Transverse colon (tissue), 4 donors: ENCODE measurements at regions not wholly inside any gene's neighbourhood (a gene's known extent, or its start where the extent isn't known, plus 50 kb on each side); places are given as distances from the start of the nearest gene placed in this dataset.

Experiments used
- DNase-seq: peaks from one replicate; pipeline ENCODE4 v3.0.0-alpha.2; 2019
- H3K27ac ChIP-seq, 4 donors: fragments of 200-600 bp; sonication (generic); 2 replicates each; pipeline ENCODE4 v1.5.1; 2016 to 2018; ENCODE audit warnings: inconsistent platforms in 4 of 4
- H3K27me3 ChIP-seq: fragments of 200-600 bp; sonication (generic); 2 replicates; pipeline ENCODE4 v1.5.1; 2017; ENCODE audit warnings: inconsistent platforms
- H3K36me3 ChIP-seq, 4 donors: fragments of 200-600 bp; sonication (generic); 2 replicates each; pipeline ENCODE4 v1.5.1; 2017 to 2019; ENCODE audit warnings: inconsistent platforms in 4 of 4
- H3K4me1 ChIP-seq, 4 donors: fragments of 200-600 bp; sonication (generic); 2 replicates each; pipeline ENCODE4 v1.5.1; 2017 to 2020; ENCODE audit warnings: inconsistent platforms in 4 of 4
- H3K4me3 ChIP-seq, 4 donors: fragments of 200-600 bp; sonication (generic); 1 replicate in 1 of 4; 2 replicates in 3 of 4; pipeline versions ENCODE4 v1.5.1 to v1.6.1; 2017 to 2019; ENCODE audit warnings: inconsistent platforms in 4 of 4
- H3K9me3 ChIP-seq, 2 donors: fragments of 200-600 bp; sonication (generic); 2 replicates each; pipeline ENCODE4 v1.5.1; 2017 to 2019; ENCODE audit warnings: inconsistent platforms in 2 of 2
- EP300 ChIP-seq: sonication (generic); formaldehyde crosslinking; IDR thresholded peaks from one replicate; pipeline ENCODE4 v1.6.1; 2017; ENCODE audit warnings: antibody characterized with exemption, low read depth
- POLR2A ChIP-seq: fragments of 450-650 bp; IDR thresholded peaks from one replicate; pipeline ENCODE4 v1.6.1; 2016; ENCODE audit warnings: antibody characterized with exemption, mild to moderate bottlenecking, moderate library complexity
- POLR2AphosphoS5 ChIP-seq, 3 donors: sonication (generic); formaldehyde crosslinking; IDR thresholded peaks; one replicate each; pipeline ENCODE4 v1.6.1; 2016; ENCODE audit warnings: antibody characterized with exemption in 3 of 3
- WGBS, 2 donors: methylation state at CpG; one replicate each; pipeline ENCODE4 v1.1.5; 2018; ENCODE audit warnings: low coverage in 1 of 2; 5-methylcytosine and 5-hydroxymethylcytosine counted together
- in situ Hi-C, 4 donors: fragments of 200-750 bp; cut with MboI; loops; one replicate each; pipeline versions ENCODE4 v1.15.0 to v1.15.1; 2017; ENCODE audit warnings: low sequenced_read_pairs in 3 of 4, low pct_ligation_motif_present in 1 of 4, low pct_unique_long_range_greater_than_20kb in 1 of 4
- intact Hi-C: fragments of 100-400 bp; cut with DNase I; formaldehyde crosslinking; loops from one replicate; pipeline ENCODE4 v1.15.1; 2023; ENCODE audit warnings: low total_unique reads
- TF ChIP-seq, protein P1 (sequence below), 5 experiments: fragments of 200-600 bp in 3 of 5; fragments of 450-650 bp in 2 of 5; sonication (generic) in 3 of 5; IDR thresholded peaks; 1 replicate in 2 of 5; 2 replicates in 3 of 5; pipeline ENCODE4 v1.5.1; 2016 to 2017; ENCODE audit warnings: antibody characterized with exemption in 5 of 5, inconsistent platforms in 3 of 5, mild to moderate bottlenecking in 2 of 5, moderate library complexity in 1 of 5

DNA sequence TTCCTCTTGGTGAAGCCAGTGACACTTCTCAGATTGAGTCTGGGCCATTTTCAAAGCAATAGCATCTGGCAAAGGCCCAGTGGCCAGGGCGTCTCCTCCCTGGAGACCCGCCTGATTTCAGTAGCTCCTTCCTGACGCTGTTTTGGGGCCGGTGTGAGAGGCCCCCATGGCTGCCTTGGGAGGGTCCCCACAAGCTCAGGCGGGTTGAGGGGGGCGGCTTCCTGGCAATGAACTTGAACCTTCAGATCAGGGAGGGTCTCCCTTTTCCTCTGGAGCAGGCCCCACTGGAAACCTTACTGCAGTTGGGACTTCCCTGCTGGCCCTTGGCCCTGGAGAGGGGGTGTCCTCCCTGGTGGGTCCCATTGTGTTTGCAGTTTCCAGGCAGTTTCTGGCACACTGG lies 121.2 kb downstream of the CRYAA start:
- Histone ChIP-seq H3K27me3 (no peaks in the 10 kb centered on the region), H3K4me1 (no peaks in the 10 kb centered on the region), H3K9me3 (peaks cover 0 to 4% of the 10 kb centered on the region in 2 donors), H3K4me3 (no peak overlapping the region), H3K36me3 (no peaks in the 10 kb centered on the region), H3K27ac (no peak overlapping the region)
- WGBS, 2 donors, result 94% methylated on average over 3 of the region's 6 CpGs; no CpG with 5 or more reads in 1 of the 2 donors
- intact Hi-C loops (no loop called here), in situ Hi-C loops (no loop called here)
- TF ChIP-seq, protein P1, sequence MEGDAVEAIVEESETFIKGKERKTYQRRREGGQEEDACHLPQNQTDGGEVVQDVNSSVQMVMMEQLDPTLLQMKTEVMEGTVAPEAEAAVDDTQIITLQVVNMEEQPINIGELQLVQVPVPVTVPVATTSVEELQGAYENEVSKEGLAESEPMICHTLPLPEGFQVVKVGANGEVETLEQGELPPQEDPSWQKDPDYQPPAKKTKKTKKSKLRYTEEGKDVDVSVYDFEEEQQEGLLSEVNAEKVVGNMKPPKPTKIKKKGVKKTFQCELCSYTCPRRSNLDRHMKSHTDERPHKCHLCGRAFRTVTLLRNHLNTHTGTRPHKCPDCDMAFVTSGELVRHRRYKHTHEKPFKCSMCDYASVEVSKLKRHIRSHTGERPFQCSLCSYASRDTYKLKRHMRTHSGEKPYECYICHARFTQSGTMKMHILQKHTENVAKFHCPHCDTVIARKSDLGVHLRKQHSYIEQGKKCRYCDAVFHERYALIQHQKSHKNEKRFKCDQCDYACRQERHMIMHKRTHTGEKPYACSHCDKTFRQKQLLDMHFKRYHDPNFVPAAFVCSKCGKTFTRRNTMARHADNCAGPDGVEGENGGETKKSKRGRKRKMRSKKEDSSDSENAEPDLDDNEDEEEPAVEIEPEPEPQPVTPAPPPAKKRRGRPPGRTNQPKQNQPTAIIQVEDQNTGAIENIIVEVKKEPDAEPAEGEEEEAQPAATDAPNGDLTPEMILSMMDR (IDR thresholded peaks at IDR 0.05), result no peak
- no peak for TF ChIP-seq POLR2A
- TF ChIP-seq EP300, result no peak
- no peak for TF ChIP-seq POLR2AphosphoS5 (IDR thresholded peaks at IDR 0.05)
- no peak for DNase-seq

DNA sequence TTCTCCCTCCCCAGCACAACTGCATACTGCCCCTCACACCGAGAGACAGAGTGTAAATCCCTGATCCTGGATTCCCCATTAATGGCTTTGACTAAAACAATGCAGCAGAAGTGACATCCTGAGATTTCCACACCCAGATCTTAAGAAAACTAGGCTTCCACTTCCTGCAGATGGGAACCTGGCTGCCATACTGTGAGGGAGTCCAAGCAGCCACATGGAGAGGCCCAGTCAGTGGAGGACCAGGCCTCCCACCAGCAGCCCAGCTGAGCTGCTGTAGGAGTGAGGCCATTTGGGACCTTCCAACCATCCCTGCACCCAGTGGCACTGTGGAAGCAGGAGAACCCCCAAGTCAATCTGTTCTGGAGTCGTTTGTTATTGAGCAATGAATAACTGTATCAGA lies 120.6 kb downstream of the CRYAA start:
- Histone ChIP-seq H3K27me3 (no peaks in the 10 kb centered on the region), H3K4me3 (no peak overlapping the region), H3K27ac (no peak overlapping the region), H3K4me1 (no peaks in the 10 kb centered on the region), H3K36me3 (no peaks in the 10 kb centered on the region), H3K9me3 (peaks cover 0 to 4% of the 10 kb centered on the region in 2 donors)
- TF ChIP-seq POLR2A, result no peak
- no peak for TF ChIP-seq EP300
- TF ChIP-seq, protein P1 (IDR thresholded peaks at IDR 0.05), result no peak
- TF ChIP-seq POLR2AphosphoS5 (IDR thresholded peaks at IDR 0.05), result no peak
- DNase-seq, result no peak
- intact Hi-C loops (no loop called here), in situ Hi-C loops (no loop called here)
- 77% methylated on average over 2 of the region's 2 CpGs; no CpG with 5 or more reads in 1 of the 2 donors for WGBS, 2 donors

GRCh38 chr21:43287795-43288755 lies 119.3 kb downstream of the CRYAA start:
- H3K4me1 ChIP-seq, result no peaks in the 10 kb centered on the region
- no peaks in the 10 kb centered on the region for H3K36me3 ChIP-seq
- 62 to 73% methylated on average over 2 to 22 of the region's 22 CpGs for WGBS, 2 donors
- DNase-seq, result no peak
- peak overlapping the region in 2 of 4 donors; percentile 38 to 45 for H3K27ac ChIP-seq
- H3K9me3 ChIP-seq, result peaks cover 0 to 4% of the 10 kb centered on the region in 2 donors
- TF ChIP-seq POLR2A (no peak), EP300 (no peak), POLR2AphosphoS5 (IDR thresholded peaks at IDR 0.05) (no peak)
- TF ChIP-seq, protein P1 (IDR thresholded peaks at IDR 0.05), result no peak
- intact Hi-C loops (no loop called here), in situ Hi-C loops (no loop called here)
- no peak overlapping the region for H3K4me3 ChIP-seq
- H3K27me3 ChIP-seq, result no peaks in the 10 kb centered on the region

DNA sequence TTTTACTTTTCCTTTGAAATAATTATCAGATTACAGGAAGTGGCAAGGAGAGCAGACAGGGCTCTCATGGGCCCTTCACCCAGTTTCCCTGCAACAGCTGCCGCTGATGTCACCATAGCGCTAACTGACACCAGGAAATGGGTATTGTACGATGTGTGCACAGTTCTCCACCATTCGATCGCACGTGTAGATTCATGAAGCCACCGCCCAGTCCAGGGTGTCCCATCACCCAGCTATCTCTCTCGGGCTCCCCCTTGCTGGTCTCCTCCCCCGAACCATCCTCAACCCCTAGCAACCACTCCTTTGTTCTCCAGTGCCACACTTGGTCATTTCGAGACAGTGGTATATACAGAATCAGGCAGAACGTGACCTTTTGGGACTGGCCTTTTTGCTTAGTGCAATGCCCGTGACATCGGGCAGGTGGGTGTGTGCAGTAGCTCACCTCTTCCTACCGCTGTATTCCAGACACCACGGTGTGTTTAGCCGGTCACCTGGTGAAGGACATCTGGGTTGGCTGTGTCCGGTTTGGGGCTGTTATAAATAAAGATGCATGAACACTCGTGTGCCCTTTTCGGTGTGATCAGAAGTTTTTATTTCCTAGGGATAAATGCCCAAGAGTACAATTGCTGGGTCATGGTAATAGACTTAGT lies 118.4 kb downstream of the CRYAA start:
- H3K4me3 ChIP-seq, result no peak overlapping the region
- in situ Hi-C loops (no loop called here), intact Hi-C loops (no loop called here)
- H3K9me3 ChIP-seq, result peaks cover 0 to 4% of the 10 kb centered on the region in 2 donors
- DNase-seq, result peak; percentile 60
- no peaks in the 10 kb centered on the region for H3K4me1 ChIP-seq
- H3K27me3 ChIP-seq, result no peaks in the 10 kb centered on the region
- peak overlapping the region in 3 of 4 donors; percentile 17 to 45 (median 38) for H3K27ac ChIP-seq
- no peak for TF ChIP-seq POLR2A
- TF ChIP-seq POLR2AphosphoS5 (IDR thresholded peaks at IDR 0.05), result no peak
- TF ChIP-seq, protein P1 (IDR thresholded peaks at IDR 0.05), result no peak
- TF ChIP-seq EP300, result peak; percentile 61
- no peaks in the 10 kb centered on the region for H3K36me3 ChIP-seq
- 60 to 74% methylated on average over 1 to 19 of the region's 19 CpGs for WGBS, 2 donors
